T-cell (primary cell): ENCODE measurements at regions not wholly inside any gene's neighbourhood (a gene's known extent, or its start where the extent isn't known, plus 50 kb on each side); places are given as distances from the start of the nearest gene placed in this dataset.
"Not testable (repeated sequence)": the region's sequence is repeated elsewhere in the genome, so short reads cannot be mapped to it uniquely, and the experiment has no call there.

ENCODE experiments used
- ATAC-seq, 4 experiments: fragments of 200-7000 bp in 3 of 4; fragments of 150-1000 bp in 1 of 4; cut with Tn5 transposase; replicated peaks in 1 of 4; 1 replicate in 3 of 4; 2 replicates in 1 of 4; pipeline ENCODE4 v1.10.0; 2021; ENCODE audit warnings: moderate library complexity in 3 of 4, mild to moderate bottlenecking in 2 of 4, moderate number of reproducible peaks in 1 of 4
- CTCF ChIA-PET, 2 donors: fragments of 300-600 bp; sonication (Branson Sonifier 250); formaldehyde crosslinking; loops; one replicate each; lab custom pipeline; 2022; ENCODE audit warnings: antibody characterized with exemption in 2 of 2; lab: Charles Lee
- POLR2A ChIA-PET, 2 donors: fragments of 300-600 bp; sonication (Branson Sonifier 250); formaldehyde crosslinking; loops; one replicate each; lab custom pipeline; 2022; ENCODE audit warnings: antibody characterized with exemption in 2 of 2; lab: Charles Lee
- DNase-seq, 35 experiments: peaks; one replicate each; pipeline versions ENCODE4 v3.0.0 to v3.0.0-alpha.2; 2013 to 2023
- H3K27ac ChIP-seq: one replicate; pipeline ENCODE4 v1.5.1; 2013; ENCODE audit warnings: low read length
- H3K27me3 ChIP-seq, 2 experiments: replicated peaks in 1 of 2; 1 replicate in 1 of 2; 2 replicates in 1 of 2; pipeline versions ENCODE4 v1.6.1 to v1.7.0; 2013; ENCODE audit warnings: low read length in 1 of 2, mixed read lengths in 1 of 2; ENCODE audit not compliant: control insufficient read depth in 2 of 2, insufficient read depth in 2 of 2; ENCODE audit errors: extremely low read depth in 1 of 2
- H3K36me3 ChIP-seq, 2 donors: 1 replicate in 1 of 2; 2 replicates in 1 of 2; pipeline versions ENCODE4 v1.6.1 to v1.7.0; 2013; ENCODE audit warnings: low read length in 1 of 2; ENCODE audit not compliant: control insufficient read depth in 2 of 2, insufficient read depth in 1 of 2; ENCODE audit errors: extremely low read depth in 1 of 2
- H3K4me1 ChIP-seq, 2 experiments: 1 replicate in 1 of 2; 2 replicates in 1 of 2; pipeline versions ENCODE4 v1.6.1 to v1.7.0; 2013; ENCODE audit warnings: low read length in 2 of 2, mixed read lengths in 1 of 2; ENCODE audit not compliant: insufficient read depth in 2 of 2, control insufficient read depth in 1 of 2; ENCODE audit errors: extremely low read depth in 1 of 2
- H3K4me3 ChIP-seq, 2 donors: 1 replicate in 1 of 2; 2 replicates in 1 of 2; pipeline versions ENCODE4 v1.5.1 to v1.7.0; 2013; ENCODE audit warnings: mild to moderate bottlenecking in 2 of 2, low read length in 1 of 2, moderate library complexity in 1 of 2; ENCODE audit not compliant: control insufficient read depth in 1 of 2; ENCODE audit errors: extremely low read depth in 1 of 2
- H3K9me3 ChIP-seq: 2 replicates; pipeline ENCODE4 v1.7.0; 2013
- H3K27ac Mint-ChIP-seq, 2 donors: one replicate each; pipeline ENCODE4 v1.8.0; 2020 to 2021; ENCODE audit warnings: mild to moderate bottlenecking in 2 of 2, mixed read lengths in 2 of 2
- H3K27me3 Mint-ChIP-seq, 2 donors: one replicate each; pipeline ENCODE4 v1.8.0; 2021 to 2022; ENCODE audit warnings: mixed read lengths in 2 of 2
- H3K36me3 Mint-ChIP-seq: one replicate; pipeline ENCODE4 v1.8.0; 2021; ENCODE audit warnings: mixed read lengths
- H3K4me1 Mint-ChIP-seq, 3 donors: one replicate each; pipeline ENCODE4 v1.8.0; 2020 to 2022; ENCODE audit warnings: mixed read lengths in 3 of 3, mild to moderate bottlenecking in 1 of 3
- H3K4me3 Mint-ChIP-seq, 3 donors: one replicate each; pipeline ENCODE4 v1.8.0; 2020 to 2022; ENCODE audit warnings: mild to moderate bottlenecking in 3 of 3, mixed read lengths in 3 of 3, moderate library complexity in 3 of 3
- H3K9me3 Mint-ChIP-seq, 3 donors: one replicate each; pipeline ENCODE4 v1.8.0; 2020 to 2022; ENCODE audit warnings: mixed read lengths in 3 of 3
- WGBS: methylation state at CpG from one replicate; pipeline ENCODE4 v1.1.5; 2013; ENCODE audit warnings: missing lambda C conversion rate; ENCODE audit not compliant: insufficient coverage; 5-methylcytosine and 5-hydroxymethylcytosine counted together

DNA sequence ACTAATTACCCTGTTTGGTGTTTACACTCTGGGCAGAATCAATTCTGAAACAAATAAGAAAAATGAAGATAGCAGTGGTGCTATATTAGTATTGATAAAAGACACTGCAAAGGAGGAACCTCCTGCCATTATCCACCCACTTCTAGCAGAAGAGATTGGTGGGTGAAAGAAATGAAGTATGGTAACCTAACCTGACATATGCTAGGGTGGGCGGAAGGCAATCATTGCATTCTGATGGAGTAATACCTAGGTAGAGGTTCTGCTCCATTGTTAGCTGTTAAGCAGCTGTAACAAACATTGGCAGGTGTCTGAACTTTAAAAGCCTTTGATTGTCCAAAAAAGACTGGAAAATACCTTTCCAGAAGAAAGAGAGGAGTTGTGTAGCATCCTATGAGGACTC is 95.9 kb downstream of the OTUD1 start:
- peaks cover 0 to 15% (median 0%) of the 10 kb centered on the region in 3 donors for H3K9me3 Mint-ChIP-seq
- 100% methylated on average over 1 of the region's 1 CpG for WGBS
- peak overlapping the region; percentile 3 to 81 for H3K27ac Mint-ChIP-seq
- Histone ChIP-seq H3K9me3 (no peaks in the 10 kb centered on the region), H3K4me1 (peaks cover 9 to 30% of the 10 kb centered on the region in 2 experiments), H3K36me3 (no peaks in the 10 kb centered on the region), H3K27ac (no peak overlapping the region), H3K27me3 (no peaks in the 10 kb centered on the region), H3K4me3 (no peak overlapping the region)
- peak overlapping the region in 1 of 3 donors; percentile 45 for H3K4me3 Mint-ChIP-seq
- CTCF ChIA-PET = interaction anchor here (0.7 to 1.1 kb wide), 2 partner anchors 11 to 19 kb away, joined by 3 read pairs; no protein-coding TSS in a partner anchor
- peaks cover 26 to 50% (median 29%) of the 10 kb centered on the region in 3 donors for H3K4me1 Mint-ChIP-seq
- peak in 1 of 4 experiments; percentile 20 for ATAC-seq
- H3K27me3 Mint-ChIP-seq = peaks cover 0 to 2% of the 10 kb centered on the region in 2 donors
- DNase-seq = no peak
- H3K36me3 Mint-ChIP-seq = no peaks in the 10 kb centered on the region
- POLR2A ChIA-PET = interaction anchor here in 1 of 2 donors (0.5 to 0.6 kb wide), 2 partner anchors 133 to 153 kb away, joined by 3 to 7 read pairs; no protein-coding TSS in a partner anchor

- Mint-ChIP-seq H3K27ac (no peak overlapping the region), H3K27me3 (peaks cover 0 to 2% of the 10 kb centered on the region in 2 donors), H3K4me3 (no peak overlapping the region), H3K4me1 (peaks cover 32 to 56% (median 35%) of the 10 kb centered on the region in 3 donors), H3K36me3 (no peaks in the 10 kb centered on the region), H3K9me3 (peaks cover 0 to 15% (median 0%) of the 10 kb centered on the region in 3 donors)
- DNase-seq (no peak), ATAC-seq (no peak)
- POLR2A ChIA-PET = interaction anchor here in 1 of 2 donors (0.7 kb wide), 1 partner anchor 1021 kb away, joined by 5 read pairs; no protein-coding TSS in a partner anchor
- H3K27me3 ChIP-seq = no peaks in the 10 kb centered on the region
- H3K36me3 ChIP-seq = no peaks in the 10 kb centered on the region
- no peak overlapping the region for H3K4me3 ChIP-seq
- H3K4me1 ChIP-seq = peaks cover 10 to 36% of the 10 kb centered on the region in 2 experiments
- CTCF ChIA-PET = interaction anchor here in 1 of 2 donors (0.6 kb wide), 1 partner anchor 90 kb away, joined by 3 read pairs; no protein-coding TSS in a partner anchor
- H3K9me3 ChIP-seq = no peaks in the 10 kb centered on the region
- H3K27ac ChIP-seq = no peak overlapping the region
- WGBS = no CpG with 5 or more reads among the region's 1 CpG
These were observed 96.5 kb downstream of the OTUD1 start for GRCh38 chr10:23535381-23535780.

DNA sequence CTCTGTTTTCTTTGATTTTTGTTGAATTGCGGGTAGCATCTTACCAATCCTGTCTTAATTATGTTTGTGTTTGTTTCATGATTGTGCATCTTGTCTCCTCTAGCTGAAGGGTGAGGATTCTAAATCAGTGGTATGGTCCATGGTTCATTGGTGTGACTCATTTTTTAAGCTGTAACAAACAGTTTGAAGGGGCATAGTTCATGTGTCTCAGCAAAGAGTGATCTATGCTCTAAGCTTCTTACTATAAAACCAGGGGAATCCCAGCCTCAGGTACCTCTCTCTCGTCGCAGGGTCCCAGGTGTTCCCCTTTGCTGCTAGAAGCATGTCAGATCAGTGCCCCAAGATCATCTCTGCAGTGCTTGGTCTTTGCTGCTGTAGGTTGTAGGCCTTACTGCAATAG is 100.1 kb downstream of the OTUD1 start:
- Mint-ChIP-seq H3K9me3 (peaks cover 0 to 15% (median 0%) of the 10 kb centered on the region in 3 donors), H3K4me1 (peaks cover 50 to 65% (median 54%) of the 10 kb centered on the region in 3 donors), H3K4me3 (peak overlapping the region in 1 of 3 donors; percentile 63), H3K27me3 (no peaks in the 10 kb centered on the region), H3K36me3 (no peaks in the 10 kb centered on the region), H3K27ac (peak overlapping the region in 1 of 2 donors; percentile 96)
- Histone ChIP-seq H3K27me3 (no peaks in the 10 kb centered on the region), H3K4me1 (peaks cover 22 to 54% of the 10 kb centered on the region in 2 experiments), H3K27ac (peak overlapping the region; percentile 23), H3K9me3 (no peaks in the 10 kb centered on the region), H3K4me3 (no peak overlapping the region), H3K36me3 (no peaks in the 10 kb centered on the region)
- no CpG with 5 or more reads among the region's 3 CpGs for WGBS
- ChIA-PET CTCF (interaction anchor here (0.6 to 1.2 kb wide), 7 partner anchors 9 to 1342 kb away, joined by 3 to 5 read pairs (median 3); no protein-coding TSS in a partner anchor), POLR2A (interaction anchor here in 1 of 2 donors (0.8 kb wide), 1 partner anchor 9 kb away, joined by 3 read pairs; no protein-coding TSS in a partner anchor)
- DNase-seq = no peak
- no peak for ATAC-seq

DNA sequence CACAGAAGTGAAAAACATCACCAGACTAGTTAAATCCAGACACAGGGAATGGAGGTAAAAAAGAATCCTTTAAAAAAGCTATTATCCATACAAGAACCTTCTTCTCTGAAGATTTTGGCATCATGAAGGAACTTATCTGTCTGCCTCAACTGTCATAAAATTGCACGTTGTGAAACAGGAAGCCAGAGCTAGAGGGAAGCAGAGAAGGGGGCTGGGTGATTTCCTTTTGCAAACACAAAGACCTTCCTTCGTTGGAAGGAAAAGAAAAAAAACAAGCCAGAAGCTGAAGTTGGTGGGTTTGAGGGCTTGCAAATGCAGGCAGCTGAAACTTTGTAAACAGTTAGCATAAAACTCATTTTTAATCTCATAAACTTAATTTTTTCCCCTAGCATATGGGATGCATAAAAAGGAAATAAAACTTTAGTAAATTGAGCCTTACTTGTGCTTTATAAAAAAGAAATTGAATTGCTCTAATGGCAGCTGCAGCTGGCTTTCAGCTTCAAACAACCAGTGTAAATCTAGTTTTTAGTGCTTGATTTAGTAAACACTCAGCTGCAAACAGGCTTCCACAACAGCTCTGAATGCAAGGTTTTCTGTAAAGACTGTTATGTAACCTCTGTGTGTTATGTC is 101.6 kb downstream of the OTUD1 start:
- peak; percentile 65 to 84 (median 78) for ATAC-seq
- POLR2A ChIA-PET = interaction anchor here (0.6 to 0.7 kb wide), 4 partner anchors 11 to 1359 kb away, joined by 3 to 4 read pairs (median 3); no protein-coding TSS in a partner anchor

GRCh38 chr10:23543691-23544380 is 105.0 kb downstream of the OTUD1 start:
- ChIA-PET POLR2A (no interaction called here), CTCF (interaction anchor here in 1 of 2 donors (0.7 kb wide), 1 partner anchor 255 kb away, joined by 6 read pairs; no protein-coding TSS in a partner anchor)
- Histone ChIP-seq H3K9me3 (no peaks in the 10 kb centered on the region), H3K4me1 (peaks cover 19 to 37% of the 10 kb centered on the region in 2 experiments), H3K4me3 (no peak overlapping the region), H3K27ac (no peak overlapping the region), H3K36me3 (no peaks in the 10 kb centered on the region), H3K27me3 (no peaks in the 10 kb centered on the region)
- Mint-ChIP-seq H3K4me3 (no peak overlapping the region), H3K27ac (no peak overlapping the region), H3K36me3 (no peaks in the 10 kb centered on the region), H3K4me1 (peaks cover 34 to 44% (median 36%) of the 10 kb centered on the region in 3 donors), H3K27me3 (no peaks in the 10 kb centered on the region), H3K9me3 (peaks cover 0 to 6% (median 0%) of the 10 kb centered on the region in 3 donors)
- 83% methylated on average over 3 of the region's 9 CpGs for WGBS
- ATAC-seq (no peak), DNase-seq (no peak)

More for the DNA sequence above, 101.6 kb downstream of the OTUD1 start:
- Mint-ChIP-seq H3K9me3 (peaks cover 0 to 15% (median 0%) of the 10 kb centered on the region in 3 donors), H3K36me3 (no peaks in the 10 kb centered on the region), H3K27ac (peak overlapping the region; percentile 80 to 96), H3K27me3 (no peaks in the 10 kb centered on the region), H3K4me3 (peak overlapping the region; percentile 4 to 63 (median 22)), H3K4me1 (peaks cover 42 to 56% (median 46%) of the 10 kb centered on the region in 3 donors)
- no peaks in the 10 kb centered on the region for H3K36me3 ChIP-seq
- peak overlapping the region; percentile 46 for H3K27ac ChIP-seq
- peak overlapping the region in 1 of 2 donors; percentile 1 for H3K4me3 ChIP-seq
- H3K27me3 ChIP-seq = no peaks in the 10 kb centered on the region
- H3K4me1 ChIP-seq = peaks cover 19 to 48% of the 10 kb centered on the region in 2 experiments
- CTCF ChIA-PET = interaction anchor here (0.7 to 1.2 kb wide), 4 partner anchors 9 to 224 kb away, joined by 3 to 5 read pairs (median 4); no protein-coding TSS in a partner anchor
- no peaks in the 10 kb centered on the region for H3K9me3 ChIP-seq
- peak in 8 of 35 experiments; percentile 3 to 40 (median 17) for DNase-seq
- WGBS = no CpG with 5 or more reads among the region's 2 CpGs

DNA sequence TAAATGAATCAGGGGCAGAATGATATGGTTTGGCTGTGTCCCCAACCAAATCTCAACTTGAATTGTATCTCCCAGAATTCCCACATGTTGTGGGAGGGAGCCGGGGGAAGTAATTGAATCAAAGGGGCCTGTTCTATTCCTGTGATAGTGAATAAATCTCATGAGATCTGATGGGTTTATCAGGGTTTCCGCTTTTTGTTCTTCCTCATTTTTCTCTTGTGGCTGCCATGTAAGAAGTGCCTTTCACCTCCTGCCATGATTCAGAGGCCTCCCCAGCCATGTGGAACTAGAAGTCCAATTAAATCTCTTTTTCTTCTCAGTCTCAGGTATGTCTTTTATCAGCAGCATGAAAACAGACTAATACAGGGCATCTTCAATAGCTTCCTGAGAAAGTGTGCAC is 107.0 kb downstream of the OTUD1 start:
- CTCF ChIA-PET = interaction anchor here in 1 of 2 donors (0.6 kb wide), 1 partner anchor 1407 kb away, joined by 5 read pairs; no protein-coding TSS in a partner anchor
- no CpG with 5 or more reads among the region's 2 CpGs for WGBS
- DNase-seq, H3K36me3 ChIP-seq, H3K36me3 Mint-ChIP-seq, H3K27ac ChIP-seq, H3K27me3 Mint-ChIP-seq, H3K9me3 Mint-ChIP-seq, H3K4me3 ChIP-seq, ATAC-seq, H3K27ac Mint-ChIP-seq, H3K4me3 Mint-ChIP-seq, H3K27me3 ChIP-seq, POLR2A ChIA-PET, H3K9me3 ChIP-seq: not testable (repeated sequence)
- H3K4me1 ChIP-seq = peaks cover 7 to 16% of the 10 kb centered on the region in 2 experiments
- peaks cover 14 to 24% (median 15%) of the 10 kb centered on the region in 3 donors for H3K4me1 Mint-ChIP-seq
